COLO668 (cell line): ENCODE measurements at regions not wholly inside any gene's neighbourhood (a gene's known extent, or its start where the extent isn't known, plus 50 kb on each side); places are given as distances from the start of the nearest gene placed in this dataset.

ENCODE experiments used
- DNase-seq: peaks from one replicate; lab custom pipeline; 2025; ENCODE audit not compliant: unreplicated experiment; lab: John Stamatoyannopoulos, UW

- no peak for DNase-seq
These were observed 331.6 kb downstream of the DYSF start for GRCh38 chr2:71784734-71785511.

GRCh38 chr2:71783815-71784214 lies 330.5 kb downstream of the DYSF start:
- no peak for DNase-seq

GRCh38 chr2:71783215-71783614 lies 329.9 kb downstream of the DYSF start:
- DNase-seq = no peak

DNA sequence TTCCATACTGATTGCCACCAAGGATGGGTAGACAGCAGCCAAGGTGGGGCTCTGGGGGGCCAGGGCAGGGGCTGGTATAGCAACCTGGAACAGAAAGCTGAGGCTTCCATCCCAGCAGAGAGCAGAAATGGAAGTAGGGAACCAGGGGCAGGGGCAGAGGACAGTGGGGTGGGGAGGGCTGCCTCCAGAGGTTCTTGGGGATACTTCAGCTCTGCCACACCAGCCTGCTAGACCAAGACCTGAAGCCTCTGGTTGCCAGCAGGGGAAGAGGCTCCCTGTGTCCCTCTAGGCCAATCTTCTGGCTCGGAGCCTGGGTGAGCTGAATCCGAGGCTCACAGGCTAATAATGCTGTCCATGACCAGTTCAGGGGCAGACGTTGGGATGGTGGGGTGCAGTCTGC lies 329.0 kb downstream of the DYSF start:
- DNase-seq = no peak

DNA sequence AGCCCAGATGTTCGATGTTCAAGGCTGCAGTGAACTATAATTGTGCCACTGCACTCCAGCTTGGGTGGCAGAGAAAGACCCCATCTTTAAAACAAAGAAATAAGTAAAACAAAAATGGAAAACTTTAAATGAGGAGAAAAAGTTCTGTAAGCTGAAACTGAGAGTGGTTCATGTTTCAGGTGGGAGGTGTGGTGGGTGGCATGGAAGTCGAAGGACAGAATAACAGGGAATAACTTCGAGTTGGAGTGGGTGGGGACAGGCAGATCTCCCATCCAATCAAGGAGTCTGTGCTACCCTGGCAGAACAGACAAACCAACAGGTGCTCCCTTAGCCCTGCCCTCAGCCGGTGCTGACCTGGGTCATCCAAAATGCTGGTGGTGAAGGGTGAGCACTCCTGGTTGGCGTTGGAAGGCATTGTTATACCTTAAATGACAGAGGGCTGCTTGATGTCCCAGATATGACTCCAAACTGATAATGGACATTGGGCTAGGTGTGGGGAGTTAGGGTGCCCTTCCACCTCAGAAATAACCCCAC lies 328.4 kb downstream of the DYSF start:
- no peak for DNase-seq

GRCh38 chr2:71780162-71780561 lies 326.8 kb downstream of the DYSF start:
- DNase-seq = no peak

DNA sequence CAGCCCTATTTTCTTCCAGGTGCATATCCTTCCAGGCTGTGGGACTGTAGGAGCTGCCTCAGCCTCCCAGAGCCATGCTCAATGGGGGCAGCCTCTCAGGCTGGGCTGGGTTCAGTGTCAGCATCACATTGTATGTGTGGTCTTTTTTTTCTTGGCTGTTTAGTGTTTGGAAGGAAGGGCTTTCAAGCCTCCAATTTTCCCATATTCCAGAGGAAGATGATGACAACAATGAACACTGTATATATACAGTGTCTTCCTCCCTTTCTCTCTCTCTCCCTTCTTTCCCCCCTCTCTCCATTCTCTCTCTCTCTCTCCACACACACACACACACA lies 326.4 kb downstream of the DYSF start:
- DNase-seq = no peak

DNA sequence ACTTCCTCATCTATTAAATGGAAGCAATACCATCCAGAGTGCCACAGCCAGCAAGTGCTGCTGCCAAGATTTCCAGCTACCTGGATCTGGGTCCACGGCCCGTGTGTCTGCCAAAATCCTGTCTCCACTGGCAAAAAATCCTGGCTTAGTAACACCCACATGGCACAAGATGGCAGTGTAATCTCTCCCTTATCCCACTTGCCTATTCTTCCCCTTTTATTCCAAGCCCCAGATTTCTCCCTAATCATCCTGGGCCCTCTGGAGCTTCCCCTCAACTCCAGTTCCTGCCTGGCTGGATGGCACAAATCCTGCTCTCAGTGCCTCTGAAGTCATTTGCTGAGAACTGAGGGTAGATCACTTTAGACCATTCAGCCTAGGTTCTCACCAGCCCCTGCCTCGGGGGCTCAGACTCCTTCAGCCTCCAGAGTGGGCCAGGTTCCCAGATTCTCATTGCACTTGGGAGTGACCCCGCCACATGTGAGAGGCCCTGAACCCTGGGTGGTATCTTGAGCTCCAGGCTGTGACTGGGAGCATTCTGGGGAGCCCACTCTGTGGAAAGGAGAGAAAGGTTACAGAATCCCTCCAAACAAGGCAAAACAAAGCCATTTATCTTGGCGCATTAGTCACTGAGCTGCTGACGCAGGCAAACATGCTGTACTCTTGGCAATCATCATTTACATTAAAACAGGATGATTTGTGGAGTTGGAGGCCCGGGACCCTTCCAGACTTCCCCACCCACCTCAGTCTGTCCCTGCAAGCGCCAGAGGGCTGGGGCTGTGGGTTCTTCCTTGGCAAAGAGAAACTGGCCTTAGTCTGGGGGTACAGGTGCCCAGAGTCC lies 325.8 kb downstream of the DYSF start:
- DNase-seq = no peak

GRCh38 chr2:71778514-71778913 lies 325.2 kb downstream of the DYSF start:
- no peak for DNase-seq

- no peak for DNase-seq
These were observed 324.6 kb downstream of the DYSF start for GRCh38 chr2:71777946-71778345.

- DNase-seq = no peak
These were observed 322.9 kb downstream of the DYSF start for GRCh38 chr2:71776227-71776626.

- DNase-seq = no peak
These were observed 319.9 kb downstream of the DYSF start for GRCh38 chr2:71773218-71773617.

DNA sequence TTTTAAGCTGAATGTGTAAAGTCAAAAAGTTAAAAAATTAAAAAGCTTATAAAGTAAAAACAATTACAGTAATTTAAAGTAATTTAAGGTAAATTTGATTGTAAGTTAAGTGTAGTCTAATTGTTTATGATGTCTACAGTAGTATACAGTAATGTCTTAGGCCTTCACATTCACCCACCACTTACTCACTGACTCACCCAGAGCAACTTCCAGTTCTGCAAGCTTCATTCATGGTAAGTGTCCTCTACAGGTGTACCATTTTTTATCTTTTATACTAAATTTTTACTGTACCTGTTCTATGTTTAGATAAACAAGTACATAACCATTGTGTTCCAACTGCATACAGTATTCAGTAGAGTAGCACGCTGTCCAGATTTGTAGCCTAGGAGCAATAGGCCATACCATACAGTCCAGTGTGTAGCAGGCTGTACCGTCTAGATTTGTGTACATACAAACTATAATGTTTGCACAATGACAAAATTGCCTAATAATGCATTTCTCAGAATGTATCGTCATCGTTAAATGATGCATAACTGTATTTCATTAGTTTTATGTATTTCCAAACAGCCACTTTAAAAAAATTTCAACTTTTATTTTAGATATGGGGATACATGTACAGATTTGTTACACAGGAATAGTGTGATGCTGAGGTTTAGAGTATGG lies 319.3 kb downstream of the DYSF start:
- DNase-seq = no peak

DNA sequence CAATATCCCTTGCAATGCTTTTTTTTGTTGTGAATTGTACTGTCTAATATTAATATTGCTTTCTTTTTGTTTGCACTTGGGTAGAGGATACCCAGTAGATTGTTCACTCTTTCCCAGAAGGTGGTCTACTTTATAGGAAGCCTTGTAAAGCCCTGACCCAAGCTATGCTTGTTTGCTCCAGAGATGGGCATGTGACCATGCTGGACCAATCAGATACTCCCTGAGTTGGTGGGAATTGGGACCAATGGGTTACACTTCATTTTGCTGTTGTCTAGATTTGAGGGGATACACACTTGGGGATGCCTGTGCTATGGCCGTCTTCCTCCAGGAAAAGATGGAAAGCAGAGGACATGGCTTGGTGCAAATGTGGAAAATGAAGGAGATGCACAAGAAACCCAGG lies 314.3 kb downstream of the DYSF start:
- DNase-seq = no peak

DNA sequence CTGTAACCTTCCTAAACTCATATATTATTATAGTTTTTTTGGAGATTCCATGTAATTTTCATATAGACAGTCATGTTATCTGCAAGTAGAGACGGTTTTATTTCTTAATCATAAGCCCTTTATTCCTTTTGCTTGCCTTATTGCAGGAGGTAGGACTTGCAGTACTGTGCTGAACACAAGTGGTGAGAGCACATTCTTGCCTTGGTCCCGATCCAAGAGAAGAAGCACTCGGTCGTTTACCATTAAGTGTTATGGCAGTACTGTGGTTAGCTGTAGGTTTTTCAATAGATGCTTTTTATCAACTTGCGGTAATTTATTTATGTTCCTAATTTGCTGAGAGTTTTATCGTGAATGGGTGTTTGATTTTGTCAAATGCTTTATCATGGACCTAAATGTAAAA lies 305.7 kb downstream of the DYSF start:
- DNase-seq = no peak

- no peak for DNase-seq
These were observed 304.0 kb downstream of the DYSF start for GRCh38 chr2:71757351-71757750.

GRCh38 chr2:71756280-71756906 lies 303.0 kb downstream of the DYSF start:
- DNase-seq = no peak

DNA sequence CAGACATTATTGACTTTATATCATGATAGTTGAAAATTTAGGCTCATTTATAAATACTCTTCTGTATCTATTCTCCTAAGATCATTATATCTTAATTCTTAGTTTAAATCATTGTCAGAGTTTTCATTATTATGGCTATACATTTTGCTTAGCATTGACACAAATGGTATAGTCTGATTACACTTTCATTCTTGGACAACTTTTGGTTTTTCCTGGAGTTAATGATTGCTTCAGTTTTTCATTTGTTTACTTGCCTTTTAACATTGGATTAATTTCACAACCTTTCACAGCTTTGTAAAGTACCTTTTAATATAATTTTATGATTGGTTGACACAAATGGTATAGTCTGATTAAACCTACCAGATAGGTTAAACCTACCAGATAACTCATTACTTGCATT lies 298.2 kb downstream of the DYSF start:
- DNase-seq = no peak

DNA sequence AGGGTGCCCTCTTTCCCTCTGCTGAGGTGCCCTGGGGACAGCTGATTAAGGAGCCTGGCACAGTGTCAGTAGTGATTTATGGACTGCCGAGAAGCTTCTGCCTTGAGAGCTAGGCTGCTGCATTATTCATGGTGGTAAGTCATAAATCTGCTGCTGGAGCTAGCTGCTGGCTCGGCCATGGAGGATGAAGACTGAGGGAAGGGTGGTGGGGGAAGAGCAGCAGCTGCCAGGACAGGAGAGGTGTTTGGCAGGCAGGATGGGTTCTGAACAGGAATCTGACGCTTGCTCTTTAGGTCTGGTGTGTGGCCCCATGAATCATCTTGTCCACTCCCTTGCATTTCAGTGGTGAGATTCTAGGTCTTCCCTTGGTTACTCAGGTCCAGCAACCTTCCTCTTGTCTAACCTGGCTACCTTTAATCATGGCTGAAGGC lies 296.3 kb downstream of the DYSF start:
- DNase-seq = no peak

DNA sequence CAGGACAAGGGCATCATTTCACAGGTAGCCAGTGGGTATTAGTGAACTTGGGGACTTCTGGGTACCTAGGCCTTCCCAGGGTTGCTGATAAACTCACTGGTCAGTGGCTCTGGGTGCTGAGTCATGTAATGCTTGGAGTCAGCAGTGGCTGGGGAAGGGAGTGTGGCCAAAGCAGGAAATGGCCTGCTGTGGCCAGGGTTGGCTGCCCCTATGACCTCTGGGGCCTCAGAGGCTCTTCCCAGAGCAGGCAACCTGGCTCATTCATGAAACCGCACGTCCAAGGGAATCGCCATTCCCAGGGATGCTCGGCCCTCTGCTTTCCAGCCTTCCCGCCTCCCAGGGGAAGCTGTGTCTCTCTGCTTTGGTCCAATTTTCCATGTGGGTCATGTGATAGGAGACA lies 294.9 kb downstream of the DYSF start:
- no peak for DNase-seq

DNA sequence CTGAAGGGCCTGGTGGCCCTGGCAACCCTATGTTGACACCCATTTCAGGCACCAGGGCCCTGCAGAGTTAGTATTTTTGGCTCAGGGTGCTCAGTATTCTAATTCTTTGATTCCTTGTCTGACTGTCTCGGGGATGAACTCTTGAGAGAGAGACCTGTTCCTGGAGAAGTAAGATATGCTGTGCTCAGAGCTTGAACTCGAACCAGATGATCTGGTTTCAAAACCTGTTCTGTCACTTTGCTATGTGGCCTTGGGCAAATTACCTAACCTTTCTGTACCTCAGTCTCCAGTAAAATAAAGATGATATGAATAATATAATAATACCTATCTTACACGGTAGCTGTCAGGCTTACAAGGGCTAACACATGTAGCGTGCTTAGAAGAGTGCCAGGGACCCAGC lies 294.2 kb downstream of the DYSF start:
- no peak for DNase-seq
